ENCODE measurements at regions not wholly inside any gene's neighbourhood (a gene's known extent, or its start where the extent isn't known, plus 50 kb on each side); places are given as distances from the start of the nearest gene placed in this dataset.
"Not testable (repeated sequence)": the region's sequence is repeated elsewhere in the genome, so short reads cannot be mapped to it uniquely, and the experiment has no call there.

- DNase-seq: no peak
Measured at GRCh38 chr2:147173798-147174197, 671.0 kb upstream of the ACVR2A start.

GRCh38 chr2:147173189-147173581, 671.6 kb upstream of the ACVR2A start:
- DNase-seq: peak; percentile 12

GRCh38 chr2:147172493-147173188, 672.2 kb upstream of the ACVR2A start:
- no peak for DNase-seq

GRCh38 chr2:147171941-147172340, 672.9 kb upstream of the ACVR2A start:
- no peak for DNase-seq

- DNase-seq: no peak
Measured at GRCh38 chr2:147170932-147171331, 673.9 kb upstream of the ACVR2A start.

- DNase-seq: no peak
Measured at GRCh38 chr2:147165697-147166382, 679.0 kb upstream of the ACVR2A start.

GRCh38 chr2:147164563-147164962, 680.3 kb upstream of the ACVR2A start:
- DNase-seq: no peak

GRCh38 chr2:147161746-147162145, 683.1 kb upstream of the ACVR2A start:
- no peak for DNase-seq

- DNase-seq: no peak
Measured at GRCh38 chr2:147156970-147157369, 687.9 kb upstream of the ACVR2A start.

- DNase-seq: no peak
Measured at GRCh38 chr2:147150241-147150635, 694.6 kb upstream of the ACVR2A start.

- peak; percentile 67 for DNase-seq
Measured at GRCh38 chr2:147149575-147150240, 695.1 kb upstream of the ACVR2A start.

GRCh38 chr2:147147802-147148201, 697.0 kb upstream of the ACVR2A start:
- DNase-seq: no peak

GRCh38 chr2:147141930-147142329, 702.9 kb upstream of the ACVR2A start:
- DNase-seq: no peak

- DNase-seq: not testable (repeated sequence)
Measured at GRCh38 chr2:147139732-147140131, 705.1 kb upstream of the ACVR2A start.

- DNase-seq: no peak
Measured at GRCh38 chr2:147137711-147138110, 707.1 kb upstream of the ACVR2A start.

GRCh38 chr2:147135376-147135775, 709.5 kb upstream of the ACVR2A start:
- no peak for DNase-seq

- peak; percentile 49 for DNase-seq
Measured at GRCh38 chr2:147133286-147133908, 711.4 kb upstream of the ACVR2A start.

- no peak for DNase-seq
Measured at GRCh38 chr2:147125145-147125544, 719.7 kb upstream of the ACVR2A start.

GRCh38 chr2:147122944-147123343, 721.9 kb upstream of the ACVR2A start:
- DNase-seq: no peak

- DNase-seq: no peak
Measured at GRCh38 chr2:147110962-147111361, 733.9 kb upstream of the ACVR2A start.

- no peak for DNase-seq
Measured at GRCh38 chr2:147110317-147110716, 734.5 kb upstream of the ACVR2A start.

GRCh38 chr2:147109291-147109690, 735.5 kb upstream of the ACVR2A start:
- DNase-seq: no peak

- no peak for DNase-seq
Measured at GRCh38 chr2:147108548-147108947, 736.3 kb upstream of the ACVR2A start.
